ENCODE measurements at regions not wholly inside any gene's neighbourhood (a gene's known extent, or its start where the extent isn't known, plus 50 kb on each side); places are given as distances from the start of the nearest gene placed in this dataset.

DNA sequence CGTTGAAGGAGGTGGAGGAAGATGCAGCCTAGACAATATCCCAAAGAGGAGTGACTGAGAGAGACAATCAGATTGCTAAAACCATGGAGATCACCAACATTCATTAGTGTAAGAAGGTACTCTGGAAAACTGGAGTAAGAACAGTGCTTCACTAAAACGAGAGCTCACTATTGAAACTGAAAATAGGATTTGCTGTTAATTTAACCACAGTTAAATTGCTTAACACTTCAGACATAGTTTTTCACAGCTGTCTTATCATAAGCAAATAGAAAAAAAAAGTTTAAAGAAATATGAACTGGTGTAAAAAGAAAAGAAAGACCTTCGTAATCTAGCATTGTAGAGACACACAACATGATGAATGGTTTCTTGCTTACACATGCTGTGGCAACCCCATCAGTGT is 1049.8 kb upstream of the CHAC2 start:
- TF ChIP-seq CTCF (IDR thresholded peaks at IDR 0.05) = no peak
- TF ChIP-seq EP300 (IDR thresholded peaks at IDR 0.05) = no peak
- no peak for TF ChIP-seq POLR2A (IDR thresholded peaks at IDR 0.05)
- no peak for DNase-seq
- Histone ChIP-seq H3K4me1 (ENCODE audit: insufficient read depth) (no peaks in the 10 kb centered on the region), H3K36me3 (no peaks in the 10 kb centered on the region), H3K9me3 (no peaks in the 10 kb centered on the region), H3K4me3 (no peak overlapping the region), H3K27ac (no peak overlapping the region), H3K27me3 (no peaks in the 10 kb centered on the region)
- 51 to 60% (median 53%) methylated on average over 3 of the region's 3 CpGs for WGBS, 3 donors
- intact Hi-C loops (cut with DNase I) = no loop called here

- no peaks in the 10 kb centered on the region for H3K4me1 ChIP-seq (ENCODE audit: insufficient read depth)
- TF ChIP-seq CTCF (IDR thresholded peaks at IDR 0.05) (no peak), POLR2A (IDR thresholded peaks at IDR 0.05) (no peak), EP300 (IDR thresholded peaks at IDR 0.05) (no peak)
- no peaks in the 10 kb centered on the region for H3K36me3 ChIP-seq
- no peak for DNase-seq
- no peak overlapping the region for H3K27ac ChIP-seq
- H3K9me3 ChIP-seq = no peaks in the 10 kb centered on the region
- intact Hi-C loops (cut with DNase I) = no loop called here
- WGBS, 3 donors = 81 to 85% (median 82%) methylated on average over 5 of the region's 5 CpGs
- H3K27me3 ChIP-seq = no peaks in the 10 kb centered on the region
- H3K4me3 ChIP-seq = no peak overlapping the region
Measured at GRCh38 chr2:52710810-52711618, 1056.6 kb upstream of the CHAC2 start.

DNA sequence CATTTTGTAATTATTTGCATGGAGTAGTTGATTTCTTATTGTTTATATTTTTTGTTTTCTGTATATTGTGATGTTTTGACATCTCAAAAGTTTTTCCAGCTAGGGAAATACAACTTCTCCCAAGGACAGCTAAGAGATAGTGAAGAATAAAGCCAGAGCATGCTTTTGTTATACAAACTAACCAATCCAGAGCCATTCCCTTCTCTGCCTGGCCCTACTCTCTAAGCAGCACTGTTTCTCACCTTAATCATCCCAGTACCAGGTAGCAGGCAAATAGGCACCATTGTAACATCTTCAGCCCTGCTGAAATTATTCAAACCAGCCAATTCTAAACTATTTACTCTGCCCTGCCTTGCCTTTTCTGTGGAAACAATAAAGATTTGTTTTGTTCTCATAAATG is 1063.4 kb upstream of the CHAC2 start:
- H3K27ac ChIP-seq = no peak overlapping the region

DNA sequence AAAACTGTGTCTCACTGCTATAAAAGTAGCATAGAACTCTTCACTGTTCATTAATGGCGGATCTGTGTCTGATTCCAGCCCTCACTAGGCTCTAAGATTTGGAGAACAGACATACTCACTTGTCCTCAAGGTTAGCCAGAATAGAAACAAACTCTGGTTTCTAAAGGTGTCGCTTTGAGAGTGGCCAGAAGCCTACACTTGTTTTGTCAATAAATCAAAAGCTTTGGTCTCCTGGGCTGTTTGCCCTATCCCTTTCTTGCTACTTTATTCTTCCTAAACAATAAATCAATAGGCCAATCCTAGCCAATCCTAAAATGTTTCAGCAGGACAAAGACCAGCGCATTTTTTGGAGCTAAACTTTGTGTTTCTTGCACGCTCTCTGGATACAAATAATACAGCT is 1064.6 kb upstream of the CHAC2 start:
- Histone ChIP-seq H3K4me3 (no peak overlapping the region), H3K9me3 (no peaks in the 10 kb centered on the region), H3K4me1 (ENCODE audit: insufficient read depth) (no peaks in the 10 kb centered on the region), H3K36me3 (no peaks in the 10 kb centered on the region), H3K27me3 (no peaks in the 10 kb centered on the region), H3K27ac (no peak overlapping the region)
- intact Hi-C loops (cut with DNase I) = no loop called here
- 77 to 80% (median 77%) methylated on average over 4 of the region's 4 CpGs for WGBS, 3 donors
- no peak for DNase-seq
- no peak for TF ChIP-seq POLR2A (IDR thresholded peaks at IDR 0.05)
- TF ChIP-seq CTCF (IDR thresholded peaks at IDR 0.05) = no peak
- no peak for TF ChIP-seq EP300 (IDR thresholded peaks at IDR 0.05)

More for the DNA sequence above, 1063.4 kb upstream of the CHAC2 start:
- Histone ChIP-seq H3K9me3 (no peaks in the 10 kb centered on the region), H3K4me1 (ENCODE audit: insufficient read depth) (no peaks in the 10 kb centered on the region), H3K4me3 (no peak overlapping the region), H3K36me3 (no peaks in the 10 kb centered on the region), H3K27me3 (no peaks in the 10 kb centered on the region)
- intact Hi-C loops (cut with DNase I) = no loop called here
- no peak for DNase-seq
- no peak for TF ChIP-seq CTCF (IDR thresholded peaks at IDR 0.05)
